ENCODE measurements at regions not wholly inside any gene's neighbourhood (a gene's known extent, or its start where the extent isn't known, plus 50 kb on each side); places are given as distances from the start of the nearest gene placed in this dataset.

DNA sequence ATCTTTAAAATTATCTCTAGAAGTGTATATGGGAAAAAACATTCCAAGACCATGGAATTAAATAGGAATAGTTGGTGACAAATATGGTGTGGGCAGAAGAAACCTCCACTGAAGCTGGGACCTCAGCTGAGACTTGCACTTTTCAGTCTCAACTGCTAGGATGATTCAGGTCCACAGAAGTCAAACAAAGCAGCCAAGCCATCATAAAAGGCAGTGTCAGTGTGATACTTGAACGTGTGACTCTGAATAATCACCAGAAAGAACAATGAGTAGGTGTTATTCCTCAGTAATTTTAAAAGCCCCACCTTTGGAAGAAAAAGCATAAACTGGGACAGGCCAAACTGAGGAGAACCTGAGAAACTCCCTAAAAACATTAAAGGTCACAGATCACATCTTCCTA is 90.7 kb downstream of the ZNF281 start:
- TF ChIP-seq, protein P1, sequence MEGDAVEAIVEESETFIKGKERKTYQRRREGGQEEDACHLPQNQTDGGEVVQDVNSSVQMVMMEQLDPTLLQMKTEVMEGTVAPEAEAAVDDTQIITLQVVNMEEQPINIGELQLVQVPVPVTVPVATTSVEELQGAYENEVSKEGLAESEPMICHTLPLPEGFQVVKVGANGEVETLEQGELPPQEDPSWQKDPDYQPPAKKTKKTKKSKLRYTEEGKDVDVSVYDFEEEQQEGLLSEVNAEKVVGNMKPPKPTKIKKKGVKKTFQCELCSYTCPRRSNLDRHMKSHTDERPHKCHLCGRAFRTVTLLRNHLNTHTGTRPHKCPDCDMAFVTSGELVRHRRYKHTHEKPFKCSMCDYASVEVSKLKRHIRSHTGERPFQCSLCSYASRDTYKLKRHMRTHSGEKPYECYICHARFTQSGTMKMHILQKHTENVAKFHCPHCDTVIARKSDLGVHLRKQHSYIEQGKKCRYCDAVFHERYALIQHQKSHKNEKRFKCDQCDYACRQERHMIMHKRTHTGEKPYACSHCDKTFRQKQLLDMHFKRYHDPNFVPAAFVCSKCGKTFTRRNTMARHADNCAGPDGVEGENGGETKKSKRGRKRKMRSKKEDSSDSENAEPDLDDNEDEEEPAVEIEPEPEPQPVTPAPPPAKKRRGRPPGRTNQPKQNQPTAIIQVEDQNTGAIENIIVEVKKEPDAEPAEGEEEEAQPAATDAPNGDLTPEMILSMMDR (conservative IDR thresholded peaks at IDR 0.05), result no peak
- H3K9me3 ChIP-seq (ENCODE audit: control insufficient read depth, low read depth, low read length), result no peaks in the 10 kb centered on the region

More for the DNA sequence above, 90.7 kb downstream of the ZNF281 start:
- no peak overlapping the region for H3K18ac ChIP-seq (ENCODE audit: insufficient read length, low read depth, low read length)
- no peak overlapping the region for H2BK120ac ChIP-seq (ENCODE audit: low read depth, low read length, poor library complexity, severe bottlenecking)
- no peaks in the 10 kb centered on the region; a peak in 1 of 5 replicates for H3K9me3 Mint-ChIP-seq
- H3K9ac ChIP-seq (ENCODE audit: extremely low read depth, insufficient read length, low read length), result no peak overlapping the region
- no peaks in the 10 kb centered on the region for H3K4me1 ChIP-seq (ENCODE audit: insufficient read depth, low read length)
- H3K79me2 ChIP-seq (ENCODE audit: insufficient read depth, low read length), result no peaks in the 10 kb centered on the region
- no peaks in the 10 kb centered on the region for H4K20me1 ChIP-seq (ENCODE audit: control insufficient read depth, insufficient read depth, insufficient read length)
- peaks cover 2 to 4% (median 3%) of the 10 kb centered on the region in 3 experiments; a peak in 5 of 7 replicates for H3K36me3 Mint-ChIP-seq (ENCODE audit: insufficient read depth in 1 of 3, low read depth in 3 of 3)
- no peaks in the 10 kb centered on the region for H3K79me1 ChIP-seq (ENCODE audit: insufficient read depth, low read depth, low read length, poor library complexity, severe bottlenecking)
- no peak overlapping the region for H4K5ac ChIP-seq (ENCODE audit: insufficient read length, low read depth, low read length)
- no peak overlapping the region for H2BK20ac ChIP-seq (ENCODE audit: low read depth, low read length, poor library complexity, severe bottlenecking)
- no peak overlapping the region for H3K4me3 Mint-ChIP-seq
- no peak overlapping the region for H2AK5ac ChIP-seq (ENCODE audit: insufficient read length, low read length)
- WGBS (ENCODE audit: extremely low coverage, insufficient read length, low lambda C conversion rate), result no CpG with 5 or more reads among the region's 1 CpG
- H3K27me3 Mint-ChIP-seq (ENCODE audit: low read depth), result no peaks in the 10 kb centered on the region
- H2AFZ ChIP-seq (ENCODE audit: low read length), result no peak overlapping the region
- H2BK15ac ChIP-seq (ENCODE audit: low read depth, low read length), result no peak overlapping the region
- H3K4me1 Mint-ChIP-seq, result peaks cover 13 to 18% of the 10 kb centered on the region in 2 experiments
- H3K23ac ChIP-seq (ENCODE audit: insufficient read length, low read depth, low read length), result no peak overlapping the region
- no peak overlapping the region for H3K27ac ChIP-seq (ENCODE audit: insufficient read length, low read depth, low read length)
- no peak overlapping the region for H3T11ph ChIP-seq (ENCODE audit: low read length)
- no peak for DNase-seq
- H3K14ac ChIP-seq (ENCODE audit: insufficient read depth, low read length), result no peak overlapping the region
- no peak overlapping the region for H3K56ac ChIP-seq (ENCODE audit: insufficient read length, low read depth, low read length)
- H3K27me3 ChIP-seq (ENCODE audit: insufficient read depth, low read length), result no peaks in the 10 kb centered on the region
- no peak overlapping the region for H4K91ac ChIP-seq (ENCODE audit: insufficient read length, low read depth, low read length)
- no peak overlapping the region for H3K4ac ChIP-seq (ENCODE audit: low read depth, low read length)
- no peak overlapping the region for H3K27ac Mint-ChIP-seq
- H4K8ac ChIP-seq (replicated peaks; ENCODE audit: insufficient read length, low read depth, low read length), result no peak overlapping the region
- H2BK5ac ChIP-seq (ENCODE audit: insufficient read length, low read length), result no peak overlapping the region
- no peak overlapping the region for H2BK12ac ChIP-seq (ENCODE audit: insufficient read length, low read depth, low read length)
- no peak overlapping the region for H3K4me2 ChIP-seq (ENCODE audit: insufficient read depth, insufficient read length, low read length)
- no peaks in the 10 kb centered on the region for H3K23me2 ChIP-seq (ENCODE audit: insufficient read length, low read depth, low read length, poor library complexity, severe bottlenecking)

Data from H9 (cell line).